Lower leg skin (tissue), 4 donors: ENCODE measurements at regions not wholly inside any gene's neighbourhood (a gene's known extent, or its start where the extent isn't known, plus 50 kb on each side); places are given as distances from the start of the nearest gene placed in this dataset.

Experiments
- DNase-seq, 2 donors: peaks; one replicate each; pipeline ENCODE4 v3.0.0-alpha.2; 2019; ENCODE audit warnings: low spot score in 2 of 2
- H3K4me3 ChIP-seq: fragments of 200-600 bp; sonication (generic); 2 replicates; pipeline ENCODE4 v1.5.1; 2017; ENCODE audit warnings: mild to moderate bottlenecking, low read depth; ENCODE audit not compliant: poor library complexity, severe bottlenecking
- POLR2A ChIP-seq, 2 donors: fragments of 450-650 bp; IDR thresholded peaks; one replicate each; pipeline ENCODE4 v1.6.1; 2016 to 2017; ENCODE audit warnings: antibody characterized with exemption in 2 of 2, mild to moderate bottlenecking in 1 of 2, moderate library complexity in 1 of 2
- WGBS, 2 donors: methylation state at CpG; one replicate each; pipeline ENCODE4 v1.1.5; 2018; 5-methylcytosine and 5-hydroxymethylcytosine counted together
- intact Hi-C: fragments of 100-400 bp; cut with DNase I; formaldehyde crosslinking; loops from one replicate; pipeline ENCODE4 v1.15.0; 2023; ENCODE audit warnings: low total_unique reads
- TF ChIP-seq, protein P1 (sequence below), 3 donors: fragments of 450-650 bp; IDR thresholded peaks; one replicate each; pipeline ENCODE4 v1.5.1; 2016; ENCODE audit warnings: antibody characterized with exemption in 3 of 3, mild to moderate bottlenecking in 3 of 3, moderate library complexity in 2 of 3

DNA sequence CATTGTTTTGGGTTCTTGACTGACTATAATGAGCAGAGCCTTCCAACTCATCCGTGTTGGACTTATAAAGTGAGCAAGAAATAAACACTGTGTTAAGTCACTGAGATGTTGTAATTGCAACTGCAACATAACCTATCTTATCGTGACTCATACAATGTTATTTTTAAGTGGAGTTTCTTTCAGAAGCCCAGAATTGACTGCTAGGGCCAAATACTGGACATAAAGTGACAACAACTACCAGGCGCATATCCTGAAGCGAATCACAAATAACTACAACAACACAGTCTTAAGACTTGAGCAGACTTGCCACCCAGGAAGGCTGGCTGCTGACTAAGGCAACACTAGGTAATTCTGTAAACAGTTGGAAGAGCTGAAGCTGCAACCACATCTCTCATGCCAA, 326.6 kb downstream of the COL12A1 start:
- intact Hi-C loops, result no loop called here
- 52 to 61% methylated on average over 4 of the region's 4 CpGs for WGBS, 2 donors

DNA sequence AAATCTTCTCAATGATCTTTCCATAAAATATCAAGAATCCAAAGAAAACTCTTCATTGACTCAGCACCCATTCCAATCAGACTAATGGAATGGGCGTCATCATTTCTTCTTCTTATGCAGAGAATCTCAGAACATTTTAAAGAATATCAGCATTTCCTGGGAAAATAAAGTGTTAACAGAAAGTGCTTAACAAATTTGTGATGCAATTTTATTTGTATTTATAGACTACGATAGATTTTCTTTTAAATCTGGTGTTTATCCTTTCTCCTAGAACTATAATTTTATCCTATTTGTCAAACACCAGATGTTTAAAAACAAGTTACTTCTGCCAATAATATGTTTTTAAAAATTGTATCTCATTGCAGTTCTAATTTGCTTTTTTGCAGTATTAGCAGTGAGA, 330.7 kb downstream of the COL12A1 start:
- DNase-seq, result no peak
- intact Hi-C loops, result no loop called here
- no peak overlapping the region for H3K4me3 ChIP-seq
- TF ChIP-seq, protein P1, sequence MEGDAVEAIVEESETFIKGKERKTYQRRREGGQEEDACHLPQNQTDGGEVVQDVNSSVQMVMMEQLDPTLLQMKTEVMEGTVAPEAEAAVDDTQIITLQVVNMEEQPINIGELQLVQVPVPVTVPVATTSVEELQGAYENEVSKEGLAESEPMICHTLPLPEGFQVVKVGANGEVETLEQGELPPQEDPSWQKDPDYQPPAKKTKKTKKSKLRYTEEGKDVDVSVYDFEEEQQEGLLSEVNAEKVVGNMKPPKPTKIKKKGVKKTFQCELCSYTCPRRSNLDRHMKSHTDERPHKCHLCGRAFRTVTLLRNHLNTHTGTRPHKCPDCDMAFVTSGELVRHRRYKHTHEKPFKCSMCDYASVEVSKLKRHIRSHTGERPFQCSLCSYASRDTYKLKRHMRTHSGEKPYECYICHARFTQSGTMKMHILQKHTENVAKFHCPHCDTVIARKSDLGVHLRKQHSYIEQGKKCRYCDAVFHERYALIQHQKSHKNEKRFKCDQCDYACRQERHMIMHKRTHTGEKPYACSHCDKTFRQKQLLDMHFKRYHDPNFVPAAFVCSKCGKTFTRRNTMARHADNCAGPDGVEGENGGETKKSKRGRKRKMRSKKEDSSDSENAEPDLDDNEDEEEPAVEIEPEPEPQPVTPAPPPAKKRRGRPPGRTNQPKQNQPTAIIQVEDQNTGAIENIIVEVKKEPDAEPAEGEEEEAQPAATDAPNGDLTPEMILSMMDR (IDR thresholded peaks at IDR 0.05), result no peak
- TF ChIP-seq POLR2A (IDR thresholded peaks at IDR 0.05), result no peak
- WGBS, 2 donors, result 70 to 84% methylated on average over 2 of the region's 2 CpGs

More for the DNA sequence above, 326.6 kb downstream of the COL12A1 start:
- no peak overlapping the region for H3K4me3 ChIP-seq
- DNase-seq, result peak in 1 of 2 donors; percentile 15
- TF ChIP-seq, protein P1 (IDR thresholded peaks at IDR 0.05), result no peak

DNA sequence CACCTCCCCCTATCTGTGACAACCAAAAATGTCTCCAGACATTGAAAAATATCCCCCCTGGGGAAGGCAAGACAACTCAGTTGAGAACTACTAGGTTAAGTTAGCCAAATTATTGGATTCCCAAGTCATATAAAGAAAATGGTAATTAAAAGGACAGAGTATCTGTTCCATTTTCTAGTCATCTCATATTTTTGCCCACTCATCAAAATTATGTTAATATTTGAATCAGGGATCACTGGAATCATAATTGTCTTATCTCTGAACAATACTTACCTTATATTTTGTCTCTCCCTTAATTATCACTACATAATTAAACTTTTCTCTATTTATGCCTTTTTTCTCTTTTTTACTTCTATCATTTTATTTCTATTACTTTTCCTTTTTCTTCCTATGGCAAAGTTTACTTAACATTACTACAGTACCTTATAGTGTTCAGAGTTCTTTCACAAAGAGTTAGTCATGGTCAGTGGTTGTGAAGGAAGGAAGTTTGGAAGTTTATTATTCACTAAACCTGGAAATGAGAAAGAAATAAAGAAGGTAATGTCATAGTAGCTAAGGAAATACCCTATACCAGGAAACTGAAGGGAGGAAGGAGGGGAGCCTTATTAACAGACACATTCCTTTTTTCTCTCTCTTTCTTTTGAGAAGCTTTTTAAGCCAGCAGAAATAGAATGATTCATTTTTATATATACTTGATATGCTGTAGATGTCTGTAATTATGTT, 332.9 kb downstream of the COL12A1 start:
- intact Hi-C loops, result no loop called here
- H3K4me3 ChIP-seq, result no peak overlapping the region
- DNase-seq, result no peak
- no peak for TF ChIP-seq POLR2A (IDR thresholded peaks at IDR 0.05)
- TF ChIP-seq, protein P1 (IDR thresholded peaks at IDR 0.05), result no peak

DNA sequence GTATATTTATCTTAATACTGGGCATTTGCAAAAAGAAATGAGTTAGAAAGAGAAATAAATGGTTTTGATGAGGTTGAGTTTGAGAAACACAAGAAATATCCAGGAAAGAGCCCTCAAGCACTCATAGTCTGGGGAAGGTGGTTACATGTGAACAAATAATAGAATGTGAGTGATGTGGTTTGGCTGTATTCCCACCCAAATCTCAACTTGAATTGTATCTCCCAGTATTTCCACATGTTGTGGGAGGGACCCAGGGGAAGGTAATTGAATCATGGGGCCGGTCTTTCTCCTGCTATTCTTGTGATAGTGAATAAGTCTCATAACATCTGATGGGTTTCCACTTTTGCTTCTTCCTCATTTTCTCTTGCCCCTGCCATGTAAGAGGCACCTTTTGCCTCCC, 334.1 kb downstream of the COL12A1 start:
- DNase-seq, result no peak
- TF ChIP-seq POLR2A (IDR thresholded peaks at IDR 0.05), result no peak
- TF ChIP-seq, protein P1 (IDR thresholded peaks at IDR 0.05), result no peak
- no peak overlapping the region for H3K4me3 ChIP-seq
- 84 to 90% methylated on average over 1 of the region's 1 CpG for WGBS, 2 donors
- intact Hi-C loops, result no loop called here

DNA sequence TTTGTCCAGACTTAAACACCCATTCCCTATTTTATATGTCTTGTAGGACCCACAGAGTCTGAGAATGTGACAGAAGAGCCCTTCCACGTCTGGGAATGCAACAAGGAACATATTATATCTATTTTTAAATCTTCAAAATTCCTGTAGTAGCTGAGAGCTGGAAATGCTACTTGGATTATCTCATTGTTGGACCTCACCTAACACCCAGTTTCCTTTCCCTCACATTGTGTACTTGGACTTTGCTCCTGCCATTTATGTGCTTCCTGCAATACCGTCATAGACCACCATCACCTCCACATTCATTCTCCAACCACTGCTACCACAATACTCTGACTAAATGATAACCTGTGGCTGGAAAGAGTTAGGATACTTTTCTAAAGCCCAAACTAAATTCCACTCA, 335.4 kb downstream of the COL12A1 start:
- TF ChIP-seq, protein P1 (IDR thresholded peaks at IDR 0.05), result no peak
- TF ChIP-seq POLR2A (IDR thresholded peaks at IDR 0.05), result no peak
- H3K4me3 ChIP-seq, result no peak overlapping the region
- WGBS, 2 donors, result 56 to 70% methylated on average over 2 of the region's 2 CpGs
- intact Hi-C loops, result no loop called here
- no peak for DNase-seq

DNA sequence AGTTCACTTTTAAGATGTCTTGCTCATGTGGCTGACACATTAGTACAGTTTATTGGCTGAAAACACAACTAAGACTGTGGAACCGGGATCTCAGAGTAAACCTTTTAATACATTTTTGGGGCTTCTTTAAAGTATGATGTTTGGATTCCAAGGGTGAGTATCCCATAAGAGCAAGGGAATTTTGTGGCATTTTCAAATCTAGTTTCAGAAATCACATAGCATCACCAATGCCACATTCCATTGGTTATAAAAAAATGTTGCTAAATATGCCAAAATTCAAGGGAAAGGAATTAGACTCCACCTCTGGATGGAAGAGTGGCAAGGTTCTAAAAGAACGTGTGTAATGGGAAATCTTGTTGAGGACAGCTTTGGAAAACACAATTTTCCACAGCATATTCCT, 338.6 kb downstream of the COL12A1 start:
- no peak for DNase-seq
- TF ChIP-seq POLR2A (IDR thresholded peaks at IDR 0.05), result no peak
- TF ChIP-seq, protein P1 (IDR thresholded peaks at IDR 0.05), result no peak
- no peak overlapping the region for H3K4me3 ChIP-seq
- 81 to 83% methylated on average over 2 of the region's 2 CpGs for WGBS, 2 donors
- intact Hi-C loops, result no loop called here
